HEK293 (cell line): ENCODE measurements at regions not wholly inside any gene's neighbourhood (a gene's known extent, or its start where the extent isn't known, plus 50 kb on each side); places are given as distances from the start of the nearest gene placed in this dataset.

ENCODE experiments used
- CTCF ChIA-PET: fragments of 350-600 bp; formaldehyde crosslinking; extraction: SDS; loops from one replicate; lab custom pipeline; 2021; ENCODE audit warnings: antibody characterized with exemption; lab: Yijun Ruan, JAX
- POLR2A ChIA-PET: fragments of 300-600 bp; formaldehyde crosslinking; extraction: SDS; loops from one replicate; lab custom pipeline; 2020; ENCODE audit warnings: antibody characterized with exemption, inconsistent platforms; lab: Yijun Ruan, JAX
- H3K27ac ChIP-seq: fragments of 200-500 bp; sonication (Bioruptor generic); 2 replicates; pipeline ENCODE4 v1.5.1; 2014; ENCODE audit warnings: low read depth, low read length, control low read depth, inconsistent platforms; ENCODE audit errors: extremely low read depth
- H3K36me3 ChIP-seq, 2 experiments: fragments of 200-500 bp in 1 of 2; sonication (Bioruptor generic) in 1 of 2; 1 replicate in 1 of 2; 2 replicates in 1 of 2; pipeline ENCODE4 v1.5.1; 2014 to 2017; ENCODE audit warnings: inconsistent platforms in 2 of 2, low read length in 2 of 2; ENCODE audit not compliant: control insufficient read depth in 2 of 2, insufficient read depth in 1 of 2
- H3K4me1 ChIP-seq: fragments of 200-500 bp; sonication (Bioruptor generic); 2 replicates; pipeline ENCODE4 v1.5.1; 2014; ENCODE audit warnings: mild to moderate bottlenecking, low read length, inconsistent platforms; ENCODE audit not compliant: control insufficient read depth, insufficient read depth
- H3K4me3 ChIP-seq: 2 replicates; pipeline ENCODE4 v1.5.1; 2011; ENCODE audit warnings: low read depth, mild to moderate bottlenecking, control low read depth, low read length, moderate library complexity
- H3K9me3 ChIP-seq: fragments of 200-500 bp; sonication (Bioruptor generic); 2 replicates; pipeline ENCODE4 v1.5.1; 2014; ENCODE audit warnings: low read depth, low read length, inconsistent platforms; ENCODE audit not compliant: control insufficient read depth, insufficient read depth
- FEZF1 ChIP-seq: fragments of 450-650 bp; formaldehyde crosslinking; IDR thresholded peaks from 2 replicates; pipeline ENCODE4 v1.5.1; 2016; ENCODE audit warnings: missing biosample characterization, missing genetic modification characterization
- KLF10 ChIP-seq: fragments of 450-650 bp; IDR thresholded peaks from 2 replicates; pipeline ENCODE4 v1.5.1; 2018; ENCODE audit warnings: missing biosample characterization, mild to moderate bottlenecking, missing genetic modification characterization
- KLF16 ChIP-seq: fragments of 450-650 bp; formaldehyde crosslinking; IDR thresholded peaks from 2 replicates; pipeline ENCODE4 v1.5.1; 2017; ENCODE audit warnings: missing biosample characterization, missing genetic modification characterization
- KLF7 ChIP-seq: fragments of 450-650 bp; formaldehyde crosslinking; IDR thresholded peaks from 2 replicates; pipeline ENCODE4 v1.5.1; 2016; ENCODE audit warnings: missing biosample characterization, missing genetic modification characterization, borderline replicate concordance
- MZF1 ChIP-seq: fragments of 450-650 bp; formaldehyde crosslinking; IDR thresholded peaks from 2 replicates; pipeline ENCODE4 v1.5.1; 2017; ENCODE audit warnings: missing biosample characterization, missing genetic modification characterization, borderline replicate concordance
- TCF7L2 ChIP-seq: IDR thresholded peaks from 2 replicates; pipeline ENCODE4 v1.6.1; 2011; ENCODE audit warnings: low read depth, mild to moderate bottlenecking, inconsistent platforms, low read length, moderate library complexity, borderline replicate concordance
- TSHZ1 ChIP-seq: fragments of 450-650 bp; formaldehyde crosslinking; IDR thresholded peaks from 2 replicates; pipeline ENCODE4 v1.5.1; 2016; ENCODE audit warnings: missing biosample characterization, missing genetic modification characterization, borderline replicate concordance
- WT1 ChIP-seq: fragments of 450-650 bp; formaldehyde crosslinking; IDR thresholded peaks from 2 replicates; pipeline ENCODE4 v1.5.1; 2016; ENCODE audit warnings: missing biosample characterization, missing genetic modification characterization
- YY2 ChIP-seq: fragments of 450-650 bp; formaldehyde crosslinking; IDR thresholded peaks from 2 replicates; pipeline ENCODE4 v1.5.1; 2016; ENCODE audit warnings: missing biosample characterization, missing genetic modification characterization
- ZBTB10 ChIP-seq: fragments of 450-650 bp; formaldehyde crosslinking; IDR thresholded peaks from 2 replicates; pipeline ENCODE4 v1.5.1; 2016; ENCODE audit warnings: missing biosample characterization, missing genetic modification characterization
- ZEB2 ChIP-seq: fragments of 450-650 bp; formaldehyde crosslinking; IDR thresholded peaks from 2 replicates; pipeline ENCODE4 v1.5.1; 2016; ENCODE audit warnings: missing biosample characterization, missing genetic modification characterization
- ZNF138 ChIP-seq: fragments of 450-650 bp; formaldehyde crosslinking; IDR thresholded peaks from 2 replicates; pipeline ENCODE4 v1.5.1; 2016; ENCODE audit warnings: missing biosample characterization, missing genetic modification characterization, borderline replicate concordance
- ZNF214 ChIP-seq: fragments of 450-650 bp; formaldehyde crosslinking; IDR thresholded peaks from 2 replicates; pipeline ENCODE4 v1.5.1; 2017; ENCODE audit warnings: missing biosample characterization, mild to moderate bottlenecking, missing genetic modification characterization, borderline replicate concordance
- ZNF248 ChIP-seq: fragments of 450-650 bp; formaldehyde crosslinking; IDR thresholded peaks from 2 replicates; pipeline ENCODE4 v1.5.1; 2017; ENCODE audit warnings: missing biosample characterization, missing genetic modification characterization
- ZNF311 ChIP-seq: fragments of 450-650 bp; formaldehyde crosslinking; IDR thresholded peaks from 2 replicates; pipeline ENCODE4 v1.5.1; 2017; ENCODE audit warnings: missing biosample characterization, missing genetic modification characterization, borderline replicate concordance
- ZNF366 ChIP-seq: fragments of 450-650 bp; formaldehyde crosslinking; conservative IDR thresholded peaks from 2 replicates; pipeline ENCODE4 v1.5.1; 2016; ENCODE audit warnings: missing biosample characterization, missing genetic modification characterization
- ZNF37A ChIP-seq: fragments of 450-650 bp; IDR thresholded peaks from 2 replicates; pipeline ENCODE4 v1.5.1; 2018; ENCODE audit warnings: missing biosample characterization, missing genetic modification characterization
- ZNF394 ChIP-seq: fragments of 450-650 bp; formaldehyde crosslinking; IDR thresholded peaks from 2 replicates; pipeline ENCODE4 v1.5.1; 2016; ENCODE audit warnings: missing biosample characterization, missing genetic modification characterization, mild to moderate bottlenecking, moderate library complexity, borderline replicate concordance
- ZNF423 ChIP-seq: fragments of 450-650 bp; formaldehyde crosslinking; IDR thresholded peaks from 2 replicates; pipeline ENCODE4 v1.5.1; 2016; ENCODE audit warnings: missing biosample characterization, missing genetic modification characterization
- ZNF433 ChIP-seq: fragments of 450-650 bp; formaldehyde crosslinking; IDR thresholded peaks from 2 replicates; pipeline ENCODE4 v1.5.1; 2016; ENCODE audit warnings: missing biosample characterization, missing genetic modification characterization, low read depth
- ZNF521 ChIP-seq: fragments of 450-650 bp; formaldehyde crosslinking; IDR thresholded peaks from 2 replicates; pipeline ENCODE4 v1.5.1; 2017; ENCODE audit warnings: missing biosample characterization, mild to moderate bottlenecking, missing genetic modification characterization
- ZNF645 ChIP-seq: fragments of 450-650 bp; formaldehyde crosslinking; IDR thresholded peaks from 2 replicates; pipeline ENCODE4; 2016; ENCODE audit warnings: missing biosample characterization, missing genetic modification characterization
- ZNF658 ChIP-seq: fragments of 450-650 bp; formaldehyde crosslinking; IDR thresholded peaks from 2 replicates; pipeline ENCODE4; 2016; ENCODE audit warnings: missing biosample characterization, missing genetic modification characterization
- ZNF747 ChIP-seq: fragments of 450-650 bp; formaldehyde crosslinking; IDR thresholded peaks from 2 replicates; pipeline ENCODE4 v1.5.1; 2016; ENCODE audit warnings: missing biosample characterization, missing genetic modification characterization
- ZSCAN5A ChIP-seq: fragments of 450-650 bp; formaldehyde crosslinking; IDR thresholded peaks from 2 replicates; pipeline ENCODE4 v1.5.1; 2016; ENCODE audit warnings: missing biosample characterization, missing genetic modification characterization

- Histone ChIP-seq H3K4me1 (no peaks in the 10 kb centered on the region), H3K9me3 (no peaks in the 10 kb centered on the region), H3K27ac (no peak overlapping the region)
- POLR2A ChIA-PET, result no interaction called here
- TF ChIP-seq ZNF366 (tag by site-specific recombination) (no peak), ZNF658 (tag by site-specific recombination) (no peak), ZSCAN5A (no peak), KLF16 (tag by site-specific recombination) (no peak), ZBTB10 (tag by site-specific recombination) (no peak), ZNF37A (tag by site-specific recombination) (no peak), MZF1 (tag by site-specific recombination) (no peak), ZNF645 (no peak), ZNF394 (tag by site-specific recombination) (no peak), TSHZ1 (tag by site-specific recombination) (no peak), KLF10 (no peak), TCF7L2 (no peak)
- TF ChIP-seq, all 188 proteins: peak for 0
- H3K4me3 ChIP-seq, result no peak overlapping the region
- CTCF ChIA-PET, result no interaction called here
- no peaks in the 10 kb centered on the region for H3K36me3 ChIP-seq
Measured at GRCh38 chr3:145906301-145906700, 254.7 kb downstream of the PLOD2 start.

GRCh38 chr3:145906755-145907154 lies 254.2 kb downstream of the PLOD2 start:
- POLR2A ChIA-PET, result no interaction called here
- Histone ChIP-seq H3K9me3 (no peaks in the 10 kb centered on the region), H3K4me3 (no peak overlapping the region), H3K4me1 (no peaks in the 10 kb centered on the region), H3K27ac (no peak overlapping the region), H3K36me3 (no peaks in the 10 kb centered on the region)
- no peak for TF ChIP-seq ZNF311 (tag by site-specific recombination)
- TF ChIP-seq ZNF214, result no peak
- no peak for TF ChIP-seq ZNF433 (tag by site-specific recombination)
- TF ChIP-seq ZNF747 (tag by site-specific recombination), result no peak
- TF ChIP-seq ZNF248 (tag by site-specific recombination), result no peak
- no peak for TF ChIP-seq WT1 (tag by site-specific recombination)
- TF ChIP-seq ZNF521, result no peak
- no peak for TF ChIP-seq ZNF423
- no peak for TF ChIP-seq KLF7 (tag by site-specific recombination)
- TF ChIP-seq ZEB2, result no peak
- no peak for TF ChIP-seq YY2 (tag by site-specific recombination)
- TF ChIP-seq ZNF138 (tag by site-specific recombination), result no peak
- no peak for TF ChIP-seq FEZF1 (tag by site-specific recombination)
- CTCF ChIA-PET, result no interaction called here
